Mesodermal cell (in vitro differentiated cells): ENCODE measurements at regions not wholly inside any gene's neighbourhood (a gene's known extent, or its start where the extent isn't known, plus 50 kb on each side); places are given as distances from the start of the nearest gene placed in this dataset.

Experiments
- H3K27ac ChIP-seq: 2 replicates; pipeline ENCODE4 v1.7.0; 2013; ENCODE audit warnings: mild to moderate bottlenecking, low read depth, low read length, moderate library complexity; ENCODE audit not compliant: severe bottlenecking
- H3K36me3 ChIP-seq: 2 replicates; pipeline ENCODE4 v1.7.1; 2013; ENCODE audit warnings: mild to moderate bottlenecking, low read length, moderate library complexity; ENCODE audit not compliant: control insufficient read depth, insufficient read depth
- H3K4me1 ChIP-seq: one replicate; pipeline ENCODE4 v1.7.1; 2013; ENCODE audit warnings: mild to moderate bottlenecking, low read length; ENCODE audit not compliant: insufficient read depth, control insufficient read depth, poor library complexity, severe bottlenecking
- H3K4me3 ChIP-seq: 2 replicates; pipeline ENCODE4 v1.7.0; 2013; ENCODE audit warnings: low read length, control low read depth, mild to moderate bottlenecking; ENCODE audit not compliant: insufficient read depth, poor library complexity, severe bottlenecking; ENCODE audit errors: extremely low read depth
- H3K9me3 ChIP-seq: 2 replicates; pipeline ENCODE4 v1.7.1; 2013; ENCODE audit warnings: mild to moderate bottlenecking, low read length, moderate library complexity; ENCODE audit not compliant: control insufficient read depth
- WGBS, 2 experiments: methylation state at CpG; one replicate each; pipeline ENCODE4 v1.1.5; 2013; ENCODE audit warnings: missing lambda C conversion rate in 2 of 2; ENCODE audit not compliant: insufficient coverage in 2 of 2; 5-methylcytosine and 5-hydroxymethylcytosine counted together

- H3K4me3 ChIP-seq: no peak overlapping the region
- WGBS, 2 experiments: 83 to 86% methylated on average over 2 to 3 of the region's 4 CpGs
- H3K9me3 ChIP-seq: no peaks in the 10 kb centered on the region
- H3K27ac ChIP-seq: no peak overlapping the region
- H3K36me3 ChIP-seq: no peaks in the 10 kb centered on the region
- H3K4me1 ChIP-seq: no peaks in the 10 kb centered on the region
Observed at GRCh38 chr5:68480335-68480940, 264.9 kb downstream of the PIK3R1 start.

- peaks cover under 1% of the 10 kb centered on the region for H3K9me3 ChIP-seq
- H3K27ac ChIP-seq: no peak overlapping the region
- H3K36me3 ChIP-seq: no peaks in the 10 kb centered on the region
- H3K4me1 ChIP-seq: no peaks in the 10 kb centered on the region
- no peak overlapping the region for H3K4me3 ChIP-seq
- no CpG with 5 or more reads among the region's 2 CpGs for WGBS, 2 experiments
Observed at GRCh38 chr5:68482199-68482598, 266.6 kb downstream of the PIK3R1 start.

GRCh38 chr5:68484307-68485068 lies 268.9 kb downstream of the PIK3R1 start:
- peaks cover 6% of the 10 kb centered on the region for H3K9me3 ChIP-seq
- no peak overlapping the region for H3K4me3 ChIP-seq
- 78 to 92% methylated on average over 1 to 2 of the region's 4 CpGs for WGBS, 2 experiments
- H3K4me1 ChIP-seq: no peaks in the 10 kb centered on the region
- H3K27ac ChIP-seq: no peak overlapping the region
- H3K36me3 ChIP-seq: no peaks in the 10 kb centered on the region

GRCh38 chr5:68489556-68489955 lies 274.0 kb downstream of the PIK3R1 start:
- Histone ChIP-seq H3K9me3 (peaks cover 6% of the 10 kb centered on the region), H3K4me1 (no peaks in the 10 kb centered on the region), H3K36me3 (no peaks in the 10 kb centered on the region), H3K27ac (no peak overlapping the region), H3K4me3 (no peak overlapping the region)
- whole genome bisulfite sequencing, 2 experiments: 83% methylated on average over 1 of the region's 1 CpG

- H3K27ac ChIP-seq: no peak overlapping the region
- no peaks in the 10 kb centered on the region for H3K36me3 ChIP-seq
- H3K9me3 ChIP-seq: peaks cover 6% of the 10 kb centered on the region
- H3K4me3 ChIP-seq: no peak overlapping the region
- H3K4me1 ChIP-seq: no peaks in the 10 kb centered on the region
- 80 to 90% methylated on average over 2 of the region's 2 CpGs for WGBS, 2 experiments
Observed at GRCh38 chr5:68490406-68490805, 274.9 kb downstream of the PIK3R1 start.

GRCh38 chr5:68494771-68495170 lies 279.2 kb downstream of the PIK3R1 start:
- WGBS, 2 experiments: 75 to 88% methylated on average over 1 of the region's 1 CpG
- Histone ChIP-seq H3K4me1 (no peaks in the 10 kb centered on the region), H3K9me3 (peaks cover 16% of the 10 kb centered on the region)

GRCh38 chr5:68499987-68500386 lies 284.4 kb downstream of the PIK3R1 start:
- H3K4me3 ChIP-seq: no peak overlapping the region
- peaks cover 16% of the 10 kb centered on the region for H3K9me3 ChIP-seq
- peaks cover 10% of the 10 kb centered on the region for H3K4me1 ChIP-seq
- no peaks in the 10 kb centered on the region for H3K36me3 ChIP-seq
- H3K27ac ChIP-seq: no peak overlapping the region
- 96 to 100% methylated on average over 3 to 4 of the region's 4 CpGs for WGBS, 2 experiments

More at GRCh38 chr5:68494771-68495170, 279.2 kb downstream of the PIK3R1 start:
- Histone ChIP-seq H3K4me3 (no peak overlapping the region), H3K27ac (no peak overlapping the region), H3K36me3 (no peaks in the 10 kb centered on the region)

- H3K36me3 ChIP-seq: no peaks in the 10 kb centered on the region
- no peak overlapping the region for H3K4me3 ChIP-seq
- peaks cover 16% of the 10 kb centered on the region for H3K9me3 ChIP-seq
- peaks cover 17% of the 10 kb centered on the region for H3K4me1 ChIP-seq
- whole genome bisulfite sequencing, 2 experiments: 91 to 95% methylated on average over 4 of the region's 6 CpGs
- no peak overlapping the region for H3K27ac ChIP-seq
Observed at GRCh38 chr5:68500813-68501212, 285.3 kb downstream of the PIK3R1 start.

GRCh38 chr5:68502531-68502930 lies 287.0 kb downstream of the PIK3R1 start:
- Histone ChIP-seq H3K9me3 (peaks cover 11% of the 10 kb centered on the region), H3K27ac (no peak overlapping the region), H3K4me1 (peaks cover 17% of the 10 kb centered on the region), H3K4me3 (no peak overlapping the region), H3K36me3 (no peaks in the 10 kb centered on the region)

GRCh38 chr5:68504306-68504705 lies 288.8 kb downstream of the PIK3R1 start:
- no peaks in the 10 kb centered on the region for H3K36me3 ChIP-seq
- no peaks in the 10 kb centered on the region for H3K9me3 ChIP-seq
- H3K27ac ChIP-seq: peak overlapping the region; percentile 19
- no peak overlapping the region for H3K4me3 ChIP-seq
- peaks cover 17% of the 10 kb centered on the region for H3K4me1 ChIP-seq
